ENCODE measurements at regions not wholly inside any gene's neighbourhood (a gene's known extent, or its start where the extent isn't known, plus 50 kb on each side); places are given as distances from the start of the nearest gene placed in this dataset.
"Not testable (repeated sequence)": the region's sequence is repeated elsewhere in the genome, so short reads cannot be mapped to it uniquely, and the experiment has no call there.

DNA sequence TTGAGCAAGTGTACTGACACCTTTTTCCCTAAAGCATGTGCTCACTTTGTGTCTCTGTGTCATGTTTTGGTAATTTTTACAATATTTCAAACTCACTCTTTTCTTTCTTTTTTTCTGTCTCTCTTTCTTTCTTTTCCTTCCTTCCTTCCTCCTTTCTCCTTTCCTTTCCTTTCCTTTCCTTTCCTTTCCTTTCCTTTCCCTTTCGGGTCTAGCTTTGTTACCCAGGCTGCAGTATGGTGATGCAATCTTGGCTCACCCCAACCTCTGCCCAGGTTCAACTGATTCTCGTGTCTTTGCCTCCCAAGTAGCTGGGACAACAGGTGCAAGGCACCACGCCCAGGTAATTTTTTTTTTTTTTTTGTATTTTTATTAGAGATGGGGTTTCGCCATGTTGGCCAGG is 60.4 kb upstream of the TINAGL1 start:
- Mint-ChIP-seq H3K9me3 (peaks cover 3% of the 10 kb centered on the region), H3K36me3 (ENCODE audit: low read depth) (no peaks in the 10 kb centered on the region), H3K4me1 (peaks cover 9% of the 10 kb centered on the region), H3K4me3 (no peak overlapping the region), H3K27me3 (ENCODE audit: low read depth) (peaks cover 23% of the 10 kb centered on the region), H3K27ac (no peak overlapping the region)
- TF ChIP-seq, protein P1, sequence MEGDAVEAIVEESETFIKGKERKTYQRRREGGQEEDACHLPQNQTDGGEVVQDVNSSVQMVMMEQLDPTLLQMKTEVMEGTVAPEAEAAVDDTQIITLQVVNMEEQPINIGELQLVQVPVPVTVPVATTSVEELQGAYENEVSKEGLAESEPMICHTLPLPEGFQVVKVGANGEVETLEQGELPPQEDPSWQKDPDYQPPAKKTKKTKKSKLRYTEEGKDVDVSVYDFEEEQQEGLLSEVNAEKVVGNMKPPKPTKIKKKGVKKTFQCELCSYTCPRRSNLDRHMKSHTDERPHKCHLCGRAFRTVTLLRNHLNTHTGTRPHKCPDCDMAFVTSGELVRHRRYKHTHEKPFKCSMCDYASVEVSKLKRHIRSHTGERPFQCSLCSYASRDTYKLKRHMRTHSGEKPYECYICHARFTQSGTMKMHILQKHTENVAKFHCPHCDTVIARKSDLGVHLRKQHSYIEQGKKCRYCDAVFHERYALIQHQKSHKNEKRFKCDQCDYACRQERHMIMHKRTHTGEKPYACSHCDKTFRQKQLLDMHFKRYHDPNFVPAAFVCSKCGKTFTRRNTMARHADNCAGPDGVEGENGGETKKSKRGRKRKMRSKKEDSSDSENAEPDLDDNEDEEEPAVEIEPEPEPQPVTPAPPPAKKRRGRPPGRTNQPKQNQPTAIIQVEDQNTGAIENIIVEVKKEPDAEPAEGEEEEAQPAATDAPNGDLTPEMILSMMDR (IDR thresholded peaks at IDR 0.05; ENCODE audit: unreplicated experiment in 3 of 3), result no peak

DNA sequence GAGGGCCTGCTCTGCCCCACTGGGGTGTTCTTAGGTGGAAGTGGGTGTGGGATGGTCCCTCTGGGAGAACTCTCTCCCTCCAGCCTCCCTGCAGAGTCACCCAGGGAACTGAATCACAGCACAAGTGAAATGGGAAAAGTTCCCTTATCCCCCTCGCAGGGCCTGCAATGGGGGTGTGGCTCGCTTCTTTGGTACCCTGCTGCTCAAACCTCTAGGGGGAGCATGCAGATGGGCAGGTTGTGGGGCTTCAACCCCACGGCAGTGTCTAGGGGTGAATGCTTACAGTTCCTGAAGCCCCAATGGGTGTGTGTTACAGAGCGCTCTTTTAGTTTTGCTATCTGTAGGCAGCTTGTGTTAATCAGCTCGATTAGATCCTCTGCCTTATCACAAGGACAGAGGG is 59.0 kb upstream of the TINAGL1 start:
- no peaks in the 10 kb centered on the region for H3K36me3 Mint-ChIP-seq (ENCODE audit: low read depth)
- H3K4me1 Mint-ChIP-seq, result peaks cover 9% of the 10 kb centered on the region

DNA sequence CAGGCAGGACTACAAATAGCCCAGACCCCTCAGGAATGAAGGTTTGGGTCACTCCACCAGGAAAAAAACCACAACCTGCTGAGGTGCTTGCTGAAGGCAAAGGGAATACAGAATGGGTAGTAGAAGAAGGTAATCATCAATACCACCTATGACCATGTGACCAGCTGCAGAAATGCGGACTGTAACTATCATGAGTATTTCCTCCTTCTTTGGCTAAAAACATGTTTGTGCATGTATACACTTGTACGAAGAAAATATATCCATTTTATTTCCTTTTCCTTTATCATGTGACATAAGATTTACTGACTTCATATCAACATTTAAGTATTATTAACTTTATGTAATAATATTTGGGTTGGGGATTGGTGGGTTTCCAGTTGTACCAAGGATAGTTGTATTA is 58.3 kb upstream of the TINAGL1 start:
- H3K36me3 Mint-ChIP-seq (ENCODE audit: low read depth); H3K9me3 Mint-ChIP-seq; H3K27ac Mint-ChIP-seq; H3K4me1 Mint-ChIP-seq; H3K4me3 Mint-ChIP-seq: not testable (repeated sequence)
- peaks cover 11% of the 10 kb centered on the region for H3K27me3 Mint-ChIP-seq (ENCODE audit: low read depth)

More for the DNA sequence above, 59.0 kb upstream of the TINAGL1 start:
- TF ChIP-seq, protein P1 (IDR thresholded peaks at IDR 0.05; ENCODE audit: unreplicated experiment in 3 of 3), result no peak
- H3K27ac Mint-ChIP-seq, result no peak overlapping the region
- no peak overlapping the region for H3K4me3 Mint-ChIP-seq
- peaks cover 3% of the 10 kb centered on the region for H3K9me3 Mint-ChIP-seq
- peaks cover 18% of the 10 kb centered on the region for H3K27me3 Mint-ChIP-seq (ENCODE audit: low read depth)

DNA sequence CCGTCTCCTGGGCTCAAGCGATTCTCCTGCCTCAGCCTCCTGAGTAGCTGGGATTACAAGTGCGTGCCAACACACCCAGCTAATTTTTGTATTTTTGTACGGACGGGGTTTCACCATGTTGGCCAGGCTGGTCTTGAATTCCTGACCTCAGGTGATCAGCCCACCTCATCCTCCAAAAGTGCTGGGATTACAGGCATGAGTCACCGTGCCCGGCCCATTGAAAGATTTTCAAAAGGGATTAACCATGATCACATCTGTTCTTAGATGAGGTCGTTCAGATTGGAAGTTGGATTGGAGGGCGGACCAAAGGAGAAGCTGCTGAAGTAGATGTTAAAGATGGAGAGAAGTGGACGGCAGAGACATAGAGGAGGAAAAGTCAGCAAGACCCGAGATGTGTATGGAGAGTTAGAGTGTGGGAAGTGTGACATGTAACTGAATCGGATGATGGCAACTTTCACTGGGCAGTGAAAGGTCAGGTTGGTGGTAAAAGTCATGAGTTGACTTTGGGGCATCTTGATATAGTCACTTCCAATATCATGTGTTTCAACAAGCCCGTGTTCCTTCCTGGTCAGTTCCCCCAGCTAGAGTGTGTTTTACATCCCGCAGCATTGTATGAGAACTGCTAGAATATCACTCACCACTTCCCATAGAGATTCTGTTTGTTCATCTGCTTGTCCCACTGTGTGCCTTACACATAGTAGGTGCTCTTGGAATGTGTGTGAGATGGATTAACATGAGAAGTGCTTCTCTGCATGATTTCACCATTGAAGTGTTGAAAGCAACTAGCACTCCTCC is 54.4 kb upstream of the TINAGL1 start:
- no peaks in the 10 kb centered on the region for H3K4me1 Mint-ChIP-seq
- H3K36me3 Mint-ChIP-seq (ENCODE audit: low read depth), result no peaks in the 10 kb centered on the region
- no peak overlapping the region for H3K27ac Mint-ChIP-seq
- no peak overlapping the region for H3K4me3 Mint-ChIP-seq
- TF ChIP-seq, protein P1 (IDR thresholded peaks at IDR 0.05; ENCODE audit: unreplicated experiment in 3 of 3), result no peak
- peaks cover 11% of the 10 kb centered on the region for H3K27me3 Mint-ChIP-seq (ENCODE audit: low read depth)
- H3K9me3 Mint-ChIP-seq, result peaks cover 3% of the 10 kb centered on the region

DNA sequence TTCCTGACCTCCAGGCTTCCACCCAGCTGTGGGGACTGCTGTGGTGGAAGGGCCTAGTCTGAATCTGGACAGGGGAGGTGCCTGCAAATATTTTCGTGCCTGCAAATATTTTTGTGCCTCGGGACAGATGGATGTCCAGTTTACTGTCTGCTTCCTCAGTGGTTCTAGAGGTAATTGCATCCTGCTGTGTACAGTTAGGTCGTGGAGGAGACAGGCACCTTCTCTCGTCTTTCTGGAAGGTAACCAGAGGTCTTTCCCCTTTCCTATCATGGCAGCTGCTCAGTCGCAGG is 53.8 kb upstream of the TINAGL1 start:
- no peak overlapping the region for H3K4me3 Mint-ChIP-seq
- TF ChIP-seq, protein P1 (IDR thresholded peaks at IDR 0.05; ENCODE audit: unreplicated experiment in 3 of 3), result no peak

DNA sequence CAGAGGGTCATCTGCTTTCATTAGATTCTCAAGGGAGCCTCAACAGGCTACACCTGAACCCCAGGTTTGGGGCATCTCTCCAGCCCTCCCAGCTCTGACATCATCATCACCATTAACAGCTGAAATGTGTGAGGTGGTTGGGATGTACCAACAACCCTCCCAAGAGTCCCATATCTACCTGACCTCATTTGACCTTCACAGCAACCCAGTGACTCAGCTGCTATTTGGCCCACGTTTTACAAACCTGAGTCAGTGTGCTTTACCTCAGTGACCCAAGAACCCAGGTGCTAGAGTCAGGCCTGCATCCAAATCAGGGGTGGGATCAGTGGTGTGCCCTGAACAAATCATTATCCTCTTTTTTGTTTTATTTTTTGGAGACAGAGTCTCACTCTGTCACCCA is 53.3 kb upstream of the TINAGL1 start:
- H3K4me3 Mint-ChIP-seq, result no peak overlapping the region
- H3K36me3 Mint-ChIP-seq (ENCODE audit: low read depth), result no peaks in the 10 kb centered on the region

More for the DNA sequence above, 53.8 kb upstream of the TINAGL1 start:
- Mint-ChIP-seq H3K9me3 (peaks cover 3% of the 10 kb centered on the region), H3K27me3 (ENCODE audit: low read depth) (peaks cover 8% of the 10 kb centered on the region), H3K27ac (no peak overlapping the region), H3K4me1 (no peaks in the 10 kb centered on the region), H3K36me3 (ENCODE audit: low read depth) (no peaks in the 10 kb centered on the region)

More for the DNA sequence above, 53.3 kb upstream of the TINAGL1 start:
- H3K27me3 Mint-ChIP-seq (ENCODE audit: low read depth), result peaks cover 4% of the 10 kb centered on the region
- peaks cover 3% of the 10 kb centered on the region for H3K9me3 Mint-ChIP-seq
- no peak overlapping the region for H3K27ac Mint-ChIP-seq
- no peaks in the 10 kb centered on the region for H3K4me1 Mint-ChIP-seq
- TF ChIP-seq, protein P1 (IDR thresholded peaks at IDR 0.05; ENCODE audit: unreplicated experiment in 3 of 3), result no peak

All from nephron (organoid).